Caco-2 (cell line): ENCODE measurements at regions not wholly inside any gene's neighbourhood (a gene's known extent, or its start where the extent isn't known, plus 50 kb on each side); places are given as distances from the start of the nearest gene placed in this dataset.

Source experiments
- BruUV-seq: library from RNA; stranded (reverse); fragments of 400-500 nt; replicated peaks from 2 replicates; lab custom pipeline; 2021; lab: Mats Ljungman, UMichigan
- CTCF ChIA-PET: fragments of 300-600 bp; sonication (Branson Sonifier 250); formaldehyde crosslinking; loops from one replicate; lab custom pipeline; 2022; ENCODE audit warnings: antibody characterized with exemption; lab: Charles Lee
- POLR2A ChIA-PET: fragments of 300-600 bp; sonication (Branson Sonifier 250); formaldehyde crosslinking; loops from one replicate; lab custom pipeline; 2022; ENCODE audit warnings: antibody characterized with exemption; lab: Charles Lee
- DNase-seq, 2 experiments: peaks; one replicate each; pipeline versions ENCODE4 v3.0.0 to v3.0.0-alpha.2; 2020 to 2022
- H3K27me3 ChIP-seq: replicated peaks from 2 replicates; pipeline ENCODE4 v1.6.0; 2011; ENCODE audit warnings: low read length; ENCODE audit not compliant: control insufficient read depth, insufficient read depth
- H3K36me3 ChIP-seq: 2 replicates; pipeline ENCODE4 v1.5.1; 2011; ENCODE audit warnings: low read length; ENCODE audit not compliant: control insufficient read depth, insufficient read depth
- H3K4me1 ChIP-seq: fragments of 250-450 bp; sonication (Bioruptor Pico); 2 replicates; pipeline ENCODE4 v1.5.1; 2020; ENCODE audit warnings: mild to moderate bottlenecking
- H3K4me3 ChIP-seq: 2 replicates; pipeline ENCODE4 v1.5.1; 2011; ENCODE audit warnings: low read depth, mild to moderate bottlenecking, control low read depth, low read length
- H3K9me3 ChIP-seq: fragments of 250-450 bp; sonication (Bioruptor Pico); 2 replicates; pipeline ENCODE4 v1.5.1; 2020; ENCODE audit warnings: mild to moderate bottlenecking, moderate library complexity
- H3K27ac Mint-ChIP-seq: one replicate; pipeline ENCODE4 v1.8.0; 2022; ENCODE audit warnings: mixed read lengths; ENCODE audit not compliant: unreplicated experiment
- H3K27me3 Mint-ChIP-seq: one replicate; pipeline ENCODE4 v1.8.0; 2022; ENCODE audit warnings: mixed read lengths; ENCODE audit not compliant: insufficient read depth, unreplicated experiment
- H3K36me3 Mint-ChIP-seq: one replicate; pipeline ENCODE4 v1.8.0; 2022; ENCODE audit warnings: mild to moderate bottlenecking, mixed read lengths; ENCODE audit not compliant: insufficient read depth, unreplicated experiment
- H3K4me1 Mint-ChIP-seq: one replicate; pipeline ENCODE4 v1.8.0; 2022; ENCODE audit warnings: low read depth, mixed read lengths; ENCODE audit not compliant: unreplicated experiment
- H3K4me3 Mint-ChIP-seq: one replicate; pipeline ENCODE4 v1.8.0; 2022; ENCODE audit warnings: mild to moderate bottlenecking, moderate library complexity, mixed read lengths; ENCODE audit not compliant: unreplicated experiment
- H3K9me3 Mint-ChIP-seq: one replicate; pipeline ENCODE4 v1.8.0; 2022; ENCODE audit warnings: mixed read lengths; ENCODE audit not compliant: unreplicated experiment
- intact Hi-C: fragments of 100-400 bp; cut with micrococcal nuclease; formaldehyde crosslinking; loops from one replicate; pipeline ENCODE4 v1.10.0; 2022; ENCODE audit not compliant: unreplicated experiment
- TF ChIP-seq, protein P1 (sequence below), 2 experiments: fragments of 200-600 bp in 1 of 2; IDR thresholded peaks; 1 replicate in 1 of 2; 2 replicates in 1 of 2; pipeline versions ENCODE4 v1.5.1 to v1.8.0; 2011 to 2022; ENCODE audit warnings: antibody characterized with exemption in 1 of 2, control low read depth in 1 of 2, inconsistent platforms in 1 of 2, low read depth in 1 of 2, low read length in 1 of 2, mild to moderate bottlenecking in 1 of 2, moderate library complexity in 1 of 2; ENCODE audit not compliant: insufficient read depth in 1 of 2, severe bottlenecking in 1 of 2, unreplicated experiment in 1 of 2

- Histone ChIP-seq H3K4me1 (no peaks in the 10 kb centered on the region), H3K9me3 (no peaks in the 10 kb centered on the region), H3K36me3 (no peaks in the 10 kb centered on the region), H3K4me3 (no peak overlapping the region), H3K27me3 (no peaks in the 10 kb centered on the region)
- TF ChIP-seq, protein P1, sequence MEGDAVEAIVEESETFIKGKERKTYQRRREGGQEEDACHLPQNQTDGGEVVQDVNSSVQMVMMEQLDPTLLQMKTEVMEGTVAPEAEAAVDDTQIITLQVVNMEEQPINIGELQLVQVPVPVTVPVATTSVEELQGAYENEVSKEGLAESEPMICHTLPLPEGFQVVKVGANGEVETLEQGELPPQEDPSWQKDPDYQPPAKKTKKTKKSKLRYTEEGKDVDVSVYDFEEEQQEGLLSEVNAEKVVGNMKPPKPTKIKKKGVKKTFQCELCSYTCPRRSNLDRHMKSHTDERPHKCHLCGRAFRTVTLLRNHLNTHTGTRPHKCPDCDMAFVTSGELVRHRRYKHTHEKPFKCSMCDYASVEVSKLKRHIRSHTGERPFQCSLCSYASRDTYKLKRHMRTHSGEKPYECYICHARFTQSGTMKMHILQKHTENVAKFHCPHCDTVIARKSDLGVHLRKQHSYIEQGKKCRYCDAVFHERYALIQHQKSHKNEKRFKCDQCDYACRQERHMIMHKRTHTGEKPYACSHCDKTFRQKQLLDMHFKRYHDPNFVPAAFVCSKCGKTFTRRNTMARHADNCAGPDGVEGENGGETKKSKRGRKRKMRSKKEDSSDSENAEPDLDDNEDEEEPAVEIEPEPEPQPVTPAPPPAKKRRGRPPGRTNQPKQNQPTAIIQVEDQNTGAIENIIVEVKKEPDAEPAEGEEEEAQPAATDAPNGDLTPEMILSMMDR (IDR thresholded peaks at IDR 0.05; ENCODE audit: insufficient read depth in 1 of 2, low read depth in 1 of 2, low read length in 1 of 2, severe bottlenecking in 1 of 2, unreplicated experiment in 1 of 2) = no peak
- ChIA-PET POLR2A (no interaction called here), CTCF (no interaction called here)
- Mint-ChIP-seq H3K9me3 (no peaks in the 10 kb centered on the region), H3K27ac (no peak overlapping the region), H3K4me3 (no peak overlapping the region), H3K4me1 (no peaks in the 10 kb centered on the region), H3K27me3 (peaks cover 2% of the 10 kb centered on the region), H3K36me3 (no peaks in the 10 kb centered on the region)
- no peak for DNase-seq
- intact Hi-C loops = no loop called here
- BruUV-seq = no TSS peak
Observed at GRCh38 chr9:68640421-68641089, 64.5 kb upstream of the PIP5K1B start.

- TF ChIP-seq, protein P1 (IDR thresholded peaks at IDR 0.05; ENCODE audit: insufficient read depth in 1 of 2, low read depth in 1 of 2, low read length in 1 of 2, severe bottlenecking in 1 of 2, unreplicated experiment in 1 of 2) = no peak
- no TSS peak for BruUV-seq
- Histone ChIP-seq H3K9me3 (no peaks in the 10 kb centered on the region), H3K4me1 (no peaks in the 10 kb centered on the region), H3K27me3 (no peaks in the 10 kb centered on the region), H3K4me3 (no peak overlapping the region), H3K36me3 (no peaks in the 10 kb centered on the region)
- Mint-ChIP-seq H3K4me1 (no peaks in the 10 kb centered on the region), H3K36me3 (no peaks in the 10 kb centered on the region), H3K27me3 (no peaks in the 10 kb centered on the region), H3K4me3 (no peak overlapping the region), H3K27ac (no peak overlapping the region), H3K9me3 (no peaks in the 10 kb centered on the region)
- no peak for DNase-seq
- ChIA-PET CTCF (no interaction called here), POLR2A (no interaction called here)
- intact Hi-C loops = no loop called here
Observed at GRCh38 chr9:68643901-68644809, 60.9 kb upstream of the PIP5K1B start.

- TF ChIP-seq, protein P1 (IDR thresholded peaks at IDR 0.05; ENCODE audit: insufficient read depth in 1 of 2, low read depth in 1 of 2, low read length in 1 of 2, severe bottlenecking in 1 of 2, unreplicated experiment in 1 of 2) = no peak
- H3K4me1 ChIP-seq = no peaks in the 10 kb centered on the region
- H3K27me3 Mint-ChIP-seq = no peaks in the 10 kb centered on the region
- H3K4me1 Mint-ChIP-seq = no peaks in the 10 kb centered on the region
- H3K9me3 Mint-ChIP-seq = no peaks in the 10 kb centered on the region
- H3K4me3 ChIP-seq = no peak overlapping the region
- H3K36me3 Mint-ChIP-seq = no peaks in the 10 kb centered on the region
- BruUV-seq = no TSS peak
- intact Hi-C loops = no loop called here
- no peaks in the 10 kb centered on the region for H3K36me3 ChIP-seq
- CTCF ChIA-PET = no interaction called here
- no peak for DNase-seq
- H3K9me3 ChIP-seq = no peaks in the 10 kb centered on the region
- POLR2A ChIA-PET = no interaction called here
- no peak overlapping the region for H3K27ac Mint-ChIP-seq
- no peaks in the 10 kb centered on the region for H3K27me3 ChIP-seq
- H3K4me3 Mint-ChIP-seq = no peak overlapping the region
Observed at GRCh38 chr9:68644831-68645230, 60.2 kb upstream of the PIP5K1B start.
